ENCODE measurements at regions not wholly inside any gene's neighbourhood (a gene's known extent, or its start where the extent isn't known, plus 50 kb on each side); places are given as distances from the start of the nearest gene placed in this dataset.

DNA sequence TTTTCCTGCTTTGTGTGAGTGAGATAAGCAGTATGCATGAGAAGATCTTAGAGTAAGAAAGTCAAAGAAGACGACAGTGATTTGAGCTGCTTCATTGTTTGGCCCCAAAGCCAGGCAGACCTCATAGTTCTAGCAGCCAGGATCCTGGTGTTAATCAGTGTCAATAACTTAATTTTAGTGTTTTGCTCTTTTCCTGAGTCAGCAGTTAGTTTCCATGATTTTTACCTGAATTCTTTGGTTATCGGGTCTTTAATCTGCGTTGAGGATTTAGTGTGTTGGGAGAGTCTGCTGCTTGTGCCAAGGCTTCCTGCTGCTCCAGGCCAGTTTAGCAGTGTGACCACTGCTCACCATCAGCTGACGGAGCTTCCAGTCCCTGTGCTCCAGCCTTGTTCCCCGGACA, 241.6 kb upstream of the SOX5 start:
- Histone ChIP-seq H3K27me3 (ENCODE audit: control insufficient read depth, insufficient read depth, low read length) (no peaks in the 10 kb centered on the region), H3K9me3 (ENCODE audit: control insufficient read depth, insufficient read depth, low read length) (no peaks in the 10 kb centered on the region), H3K4me1 (ENCODE audit: control insufficient read depth, insufficient read depth, low read length) (no peaks in the 10 kb centered on the region), H3K27ac (ENCODE audit: low read depth, low read length) (no peak overlapping the region), H3K4me3 (ENCODE audit: low read depth, low read length) (no peak overlapping the region), H3K36me3 (ENCODE audit: control insufficient read depth, insufficient read depth, low read length) (no peaks in the 10 kb centered on the region), H3K9ac (ENCODE audit: low read depth, low read length) (no peak overlapping the region)

DNA sequence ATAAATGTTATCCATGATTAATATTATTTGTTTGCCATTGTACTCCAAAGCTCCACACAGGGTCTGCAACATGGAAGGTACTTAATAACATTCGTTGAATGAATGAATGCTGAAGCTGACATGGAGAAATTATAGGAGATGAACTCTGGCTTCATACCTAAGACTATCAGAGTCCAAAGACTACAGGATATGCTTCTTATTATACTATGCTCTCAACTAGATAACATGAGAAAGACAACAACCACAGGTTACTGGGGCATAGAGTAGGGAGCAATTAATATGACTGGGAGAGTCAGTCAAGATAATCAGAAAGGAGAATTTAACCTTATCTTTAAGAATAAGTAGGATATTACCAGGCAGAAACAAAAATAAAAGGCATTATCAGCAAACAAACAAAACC, 236.3 kb upstream of the SOX5 start:
- H3K4me1 ChIP-seq (ENCODE audit: control insufficient read depth, insufficient read depth, low read length): no peaks in the 10 kb centered on the region
- H3K4me3 ChIP-seq (ENCODE audit: low read depth, low read length): no peak overlapping the region
- H3K36me3 ChIP-seq (ENCODE audit: control insufficient read depth, insufficient read depth, low read length): no peaks in the 10 kb centered on the region
- H3K9me3 ChIP-seq (ENCODE audit: control insufficient read depth, insufficient read depth, low read length): no peaks in the 10 kb centered on the region
- H3K27ac ChIP-seq (ENCODE audit: low read depth, low read length): no peak overlapping the region
- no peak overlapping the region for H3K9ac ChIP-seq (ENCODE audit: low read depth, low read length)
- no peaks in the 10 kb centered on the region for H3K27me3 ChIP-seq (ENCODE audit: control insufficient read depth, insufficient read depth, low read length)

DNA sequence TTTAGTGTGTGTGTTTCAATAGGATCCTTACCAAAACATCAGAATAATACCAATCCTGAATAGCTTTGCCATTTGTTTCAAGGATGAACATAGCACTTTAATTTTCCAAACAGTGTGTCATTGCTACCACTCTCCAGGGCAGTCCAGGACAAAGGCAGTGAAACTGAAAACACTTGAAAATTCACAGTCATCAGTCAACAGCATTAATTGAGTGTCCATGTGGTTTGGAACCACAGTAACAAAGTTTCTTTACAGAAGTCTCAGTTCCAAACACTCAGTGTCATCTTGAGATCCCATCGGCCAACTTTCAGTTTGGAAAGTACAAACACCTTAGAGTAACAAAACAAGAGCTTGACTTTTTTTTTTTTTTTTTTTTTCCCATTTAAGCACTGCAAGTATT, 228.4 kb upstream of the SOX5 start:
- Histone ChIP-seq H3K27me3 (ENCODE audit: control insufficient read depth, insufficient read depth, low read length) (no peaks in the 10 kb centered on the region), H3K4me3 (ENCODE audit: low read depth, low read length) (no peak overlapping the region), H3K36me3 (ENCODE audit: control insufficient read depth, insufficient read depth, low read length) (no peaks in the 10 kb centered on the region), H3K4me1 (ENCODE audit: control insufficient read depth, insufficient read depth, low read length) (peaks cover 5% of the 10 kb centered on the region), H3K9me3 (ENCODE audit: control insufficient read depth, insufficient read depth, low read length) (no peaks in the 10 kb centered on the region), H3K27ac (ENCODE audit: low read depth, low read length) (no peak overlapping the region), H3K9ac (ENCODE audit: low read depth, low read length) (no peak overlapping the region)

DNA sequence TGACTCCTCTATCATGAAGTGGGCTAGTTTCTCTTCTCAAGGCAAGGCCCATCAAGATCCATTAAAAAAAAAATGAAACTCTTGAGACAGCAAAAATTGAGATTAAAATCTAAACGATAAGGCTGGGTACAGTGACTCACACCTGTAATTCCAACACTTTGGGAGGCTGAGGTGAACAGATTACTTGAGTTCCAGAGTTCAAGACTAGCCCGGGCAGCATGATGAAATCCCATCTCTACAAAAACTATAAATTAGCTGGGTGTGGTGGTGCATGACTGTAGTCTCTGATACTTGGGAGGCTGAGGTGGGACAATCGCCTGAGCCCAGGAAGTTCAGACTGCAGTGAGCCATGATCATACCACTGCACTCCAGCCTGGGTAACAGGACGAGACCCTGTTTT, 226.5 kb upstream of the SOX5 start:
- Histone ChIP-seq H3K9me3 (ENCODE audit: control insufficient read depth, insufficient read depth, low read length) (no peaks in the 10 kb centered on the region), H3K27ac (ENCODE audit: low read depth, low read length) (no peak overlapping the region), H3K4me1 (ENCODE audit: control insufficient read depth, insufficient read depth, low read length) (peaks cover 15% of the 10 kb centered on the region), H3K27me3 (ENCODE audit: control insufficient read depth, insufficient read depth, low read length) (no peaks in the 10 kb centered on the region), H3K36me3 (ENCODE audit: control insufficient read depth, insufficient read depth, low read length) (no peaks in the 10 kb centered on the region), H3K9ac (ENCODE audit: low read depth, low read length) (no peak overlapping the region), H3K4me3 (ENCODE audit: low read depth, low read length) (no peak overlapping the region)

DNA sequence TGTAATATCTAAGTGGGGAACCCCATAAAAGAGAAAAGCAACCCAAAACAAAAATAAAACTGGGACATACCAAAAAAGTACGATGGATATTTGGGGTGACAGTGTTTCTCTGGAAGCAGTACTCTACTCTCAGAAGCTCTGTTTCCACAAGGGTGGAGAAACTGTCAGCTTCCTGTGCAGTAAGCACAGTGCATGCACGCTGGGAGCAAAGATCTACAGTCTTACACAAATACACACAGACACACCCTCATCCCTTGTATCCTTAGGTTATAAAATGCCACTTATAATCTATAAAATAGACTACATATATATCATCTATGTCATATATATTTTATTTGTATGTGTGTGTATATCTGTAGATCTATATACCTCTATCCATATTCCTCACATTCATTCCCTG, 225.8 kb upstream of the SOX5 start:
- H3K27ac ChIP-seq (ENCODE audit: low read depth, low read length): no peak overlapping the region
- no peaks in the 10 kb centered on the region for H3K36me3 ChIP-seq (ENCODE audit: control insufficient read depth, insufficient read depth, low read length)
- no peaks in the 10 kb centered on the region for H3K9me3 ChIP-seq (ENCODE audit: control insufficient read depth, insufficient read depth, low read length)
- no peaks in the 10 kb centered on the region for H3K27me3 ChIP-seq (ENCODE audit: control insufficient read depth, insufficient read depth, low read length)
- H3K9ac ChIP-seq (ENCODE audit: low read depth, low read length): no peak overlapping the region
- H3K4me3 ChIP-seq (ENCODE audit: low read depth, low read length): no peak overlapping the region
- peaks cover 15% of the 10 kb centered on the region for H3K4me1 ChIP-seq (ENCODE audit: control insufficient read depth, insufficient read depth, low read length)

DNA sequence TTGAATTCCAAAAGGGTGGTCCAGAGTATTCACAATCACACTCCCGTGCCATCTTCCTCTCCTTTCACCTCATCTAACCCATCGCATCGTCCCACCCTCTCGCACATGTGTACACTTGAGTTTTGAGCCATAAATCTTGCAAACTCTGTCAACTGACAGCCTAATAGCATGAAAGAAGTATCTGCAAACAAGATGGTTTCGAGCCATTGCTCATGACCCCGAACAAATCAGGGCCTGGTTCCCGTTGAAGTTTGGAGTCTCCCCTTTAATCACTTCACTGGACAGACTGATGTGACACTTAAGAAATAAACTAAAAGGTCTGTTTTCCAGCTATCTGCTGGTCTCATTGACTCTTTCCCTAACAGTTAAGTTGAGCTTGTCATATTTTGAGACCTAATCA, 223.6 kb upstream of the SOX5 start:
- H3K4me1 ChIP-seq (ENCODE audit: control insufficient read depth, insufficient read depth, low read length): peaks cover 15% of the 10 kb centered on the region
- no peaks in the 10 kb centered on the region for H3K9me3 ChIP-seq (ENCODE audit: control insufficient read depth, insufficient read depth, low read length)
- H3K36me3 ChIP-seq (ENCODE audit: control insufficient read depth, insufficient read depth, low read length): no peaks in the 10 kb centered on the region
- H3K4me3 ChIP-seq (ENCODE audit: low read depth, low read length): no peak overlapping the region
- H3K27ac ChIP-seq (ENCODE audit: low read depth, low read length): no peak overlapping the region
- no peak overlapping the region for H3K9ac ChIP-seq (ENCODE audit: low read depth, low read length)
- no peaks in the 10 kb centered on the region for H3K27me3 ChIP-seq (ENCODE audit: control insufficient read depth, insufficient read depth, low read length)

DNA sequence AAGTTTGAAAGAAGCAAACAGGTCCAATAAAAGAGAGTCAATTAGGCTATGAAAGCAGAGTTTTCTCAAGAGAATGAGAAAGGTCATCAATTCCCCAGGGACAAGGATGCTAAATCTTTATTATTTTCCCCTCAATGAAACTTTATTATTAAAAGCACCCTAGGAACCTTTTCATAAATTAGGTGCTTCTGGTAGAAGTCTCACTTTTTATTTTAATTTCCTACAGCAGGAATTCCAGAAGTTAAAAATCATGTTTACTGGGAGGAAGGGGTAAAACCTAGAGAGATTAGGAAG, 223.2 kb upstream of the SOX5 start:
- no peaks in the 10 kb centered on the region for H3K36me3 ChIP-seq (ENCODE audit: control insufficient read depth, insufficient read depth, low read length)
- H3K27ac ChIP-seq (ENCODE audit: low read depth, low read length): no peak overlapping the region
- H3K4me3 ChIP-seq (ENCODE audit: low read depth, low read length): no peak overlapping the region
- H3K9ac ChIP-seq (ENCODE audit: low read depth, low read length): no peak overlapping the region
- H3K9me3 ChIP-seq (ENCODE audit: control insufficient read depth, insufficient read depth, low read length): no peaks in the 10 kb centered on the region
- H3K4me1 ChIP-seq (ENCODE audit: control insufficient read depth, insufficient read depth, low read length): peaks cover 15% of the 10 kb centered on the region
- no peaks in the 10 kb centered on the region for H3K27me3 ChIP-seq (ENCODE audit: control insufficient read depth, insufficient read depth, low read length)

DNA sequence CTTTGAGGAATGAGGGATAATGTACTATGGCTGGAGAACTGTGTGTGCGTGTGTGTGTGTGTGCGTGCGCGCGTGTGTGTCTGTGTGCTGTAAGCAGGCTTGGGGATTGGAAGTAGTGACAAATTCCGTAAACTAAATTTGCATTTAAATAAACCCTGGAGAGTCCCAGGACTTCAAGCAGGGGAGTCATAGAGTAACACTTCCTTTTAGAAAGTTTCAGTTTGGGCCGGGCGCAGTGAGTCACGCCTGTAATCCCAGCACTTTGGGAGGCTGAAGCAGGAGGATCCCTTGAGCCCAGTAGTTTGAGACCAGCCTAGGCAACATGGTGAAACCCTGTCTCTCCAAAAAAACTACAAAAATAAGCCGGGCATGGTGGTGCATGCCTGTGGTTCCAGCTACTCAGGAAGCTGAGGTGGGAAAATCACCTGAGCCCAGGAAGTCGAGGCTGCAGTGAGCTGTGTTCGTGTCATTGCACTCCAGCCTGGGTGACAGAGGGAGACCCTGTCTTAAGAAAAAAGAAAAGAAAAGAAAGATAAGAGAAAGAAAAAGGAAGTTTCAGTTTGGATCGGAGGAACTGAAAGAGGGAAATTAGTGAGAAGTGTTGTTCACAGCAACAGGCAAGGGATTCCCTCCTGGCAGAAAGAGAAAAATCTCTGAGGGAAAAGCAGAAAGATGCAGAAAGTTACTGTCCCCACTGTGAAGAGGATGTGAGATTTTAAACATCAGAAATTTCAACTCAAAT, 222.7 kb upstream of the SOX5 start:
- peaks cover 15% of the 10 kb centered on the region for H3K4me1 ChIP-seq (ENCODE audit: control insufficient read depth, insufficient read depth, low read length)
- H3K9me3 ChIP-seq (ENCODE audit: control insufficient read depth, insufficient read depth, low read length): no peaks in the 10 kb centered on the region
- no peak overlapping the region for H3K27ac ChIP-seq (ENCODE audit: low read depth, low read length)
- no peak overlapping the region for H3K4me3 ChIP-seq (ENCODE audit: low read depth, low read length)
- H3K36me3 ChIP-seq (ENCODE audit: control insufficient read depth, insufficient read depth, low read length): no peaks in the 10 kb centered on the region
- H3K27me3 ChIP-seq (ENCODE audit: control insufficient read depth, insufficient read depth, low read length): no peaks in the 10 kb centered on the region
- H3K9ac ChIP-seq (ENCODE audit: low read depth, low read length): no peak overlapping the region

DNA sequence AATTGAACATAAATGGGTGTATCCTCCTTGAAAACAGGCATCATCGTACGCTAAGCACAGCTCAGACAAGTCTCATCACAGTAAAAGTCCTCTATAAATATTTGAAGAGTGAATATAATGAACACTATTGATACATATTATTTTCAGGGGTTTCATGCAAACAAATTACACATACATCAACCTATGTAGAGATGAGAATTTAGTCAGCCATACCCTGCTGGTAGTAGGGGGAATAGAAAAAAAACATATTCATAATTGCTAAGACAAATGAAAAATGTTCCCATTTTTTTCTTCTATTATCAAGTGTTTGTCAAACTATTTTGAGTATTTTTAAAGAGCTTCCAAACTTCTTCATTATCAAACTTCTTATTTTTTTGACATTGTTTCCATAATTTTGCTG, 205.6 kb upstream of the SOX5 start:
- no peak overlapping the region for H3K27ac ChIP-seq (ENCODE audit: low read depth, low read length)
- no peaks in the 10 kb centered on the region for H3K4me1 ChIP-seq (ENCODE audit: control insufficient read depth, insufficient read depth, low read length)
- no peak overlapping the region for H3K4me3 ChIP-seq (ENCODE audit: low read depth, low read length)
- no peaks in the 10 kb centered on the region for H3K36me3 ChIP-seq (ENCODE audit: control insufficient read depth, insufficient read depth, low read length)
- no peak overlapping the region for H3K9ac ChIP-seq (ENCODE audit: low read depth, low read length)
- H3K9me3 ChIP-seq (ENCODE audit: control insufficient read depth, insufficient read depth, low read length): no peaks in the 10 kb centered on the region
- no peaks in the 10 kb centered on the region for H3K27me3 ChIP-seq (ENCODE audit: control insufficient read depth, insufficient read depth, low read length)

DNA sequence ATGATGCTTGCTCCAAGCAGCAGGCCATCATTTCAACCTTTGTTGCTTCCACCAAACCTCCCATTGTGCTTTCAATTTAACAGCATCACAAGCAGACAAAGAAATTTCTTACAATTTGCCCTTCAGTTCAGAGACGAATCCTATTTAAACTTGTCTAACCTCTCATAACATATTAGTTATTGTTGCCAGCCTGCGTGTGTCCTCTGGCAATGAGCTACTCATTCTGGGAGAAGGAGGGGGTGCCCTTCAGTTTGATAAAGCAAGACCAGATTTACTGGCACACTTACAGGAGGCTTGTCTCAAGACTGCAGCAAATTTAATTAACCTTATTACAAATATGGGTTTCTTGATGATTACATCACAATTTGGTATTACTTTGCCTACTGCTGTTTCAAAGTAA, 203.6 kb upstream of the SOX5 start:
- Histone ChIP-seq H3K27ac (ENCODE audit: low read depth, low read length) (no peak overlapping the region), H3K27me3 (ENCODE audit: control insufficient read depth, insufficient read depth, low read length) (no peaks in the 10 kb centered on the region), H3K9ac (ENCODE audit: low read depth, low read length) (no peak overlapping the region), H3K4me3 (ENCODE audit: low read depth, low read length) (no peak overlapping the region), H3K4me1 (ENCODE audit: control insufficient read depth, insufficient read depth, low read length) (no peaks in the 10 kb centered on the region), H3K36me3 (ENCODE audit: control insufficient read depth, insufficient read depth, low read length) (no peaks in the 10 kb centered on the region), H3K9me3 (ENCODE audit: control insufficient read depth, insufficient read depth, low read length) (no peaks in the 10 kb centered on the region)

DNA sequence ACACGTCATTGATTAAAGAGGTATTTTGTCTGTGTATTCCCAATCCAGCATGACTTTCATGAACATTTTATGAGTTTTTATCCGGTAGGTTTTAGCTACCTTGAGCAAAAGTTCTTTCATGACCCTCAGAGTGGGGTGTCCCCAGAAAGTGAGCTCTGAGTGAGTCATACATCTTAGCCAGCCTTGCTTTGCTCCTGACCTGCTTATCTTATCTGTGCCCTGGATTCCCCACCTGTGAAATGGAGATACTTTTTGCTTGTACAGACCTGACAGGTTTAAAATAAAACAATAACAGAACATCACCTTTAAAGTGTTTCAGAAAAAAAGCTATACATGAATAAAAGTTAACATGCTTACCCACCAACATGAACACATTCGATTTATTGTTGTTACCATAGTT, 202.8 kb upstream of the SOX5 start:
- Histone ChIP-seq H3K27ac (ENCODE audit: low read depth, low read length) (no peak overlapping the region), H3K4me1 (ENCODE audit: control insufficient read depth, insufficient read depth, low read length) (no peaks in the 10 kb centered on the region), H3K9me3 (ENCODE audit: control insufficient read depth, insufficient read depth, low read length) (no peaks in the 10 kb centered on the region), H3K9ac (ENCODE audit: low read depth, low read length) (no peak overlapping the region), H3K36me3 (ENCODE audit: control insufficient read depth, insufficient read depth, low read length) (no peaks in the 10 kb centered on the region), H3K27me3 (ENCODE audit: control insufficient read depth, insufficient read depth, low read length) (no peaks in the 10 kb centered on the region), H3K4me3 (ENCODE audit: low read depth, low read length) (no peak overlapping the region)

DNA sequence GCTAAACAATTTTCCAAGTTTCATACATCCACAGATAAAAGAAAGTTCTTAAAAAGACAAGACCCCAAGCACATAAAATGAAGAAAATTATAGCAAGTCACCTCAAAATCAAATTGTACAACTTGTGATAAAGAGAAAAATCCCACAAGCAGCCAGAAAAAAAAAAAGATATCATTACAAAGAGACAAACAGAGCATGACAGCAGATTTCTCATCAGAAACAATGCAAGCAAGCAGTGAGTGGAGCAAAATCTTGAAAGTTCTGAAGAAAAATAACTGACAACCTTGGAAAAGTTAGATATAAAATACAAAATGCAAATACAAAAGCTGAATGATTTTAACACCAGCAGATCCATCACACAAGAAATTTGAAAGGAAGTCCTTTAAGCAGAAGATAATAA, 194.5 kb upstream of the SOX5 start:
- Histone ChIP-seq H3K9me3 (ENCODE audit: control insufficient read depth, insufficient read depth, low read length) (peaks cover 6% of the 10 kb centered on the region), H3K27ac (ENCODE audit: low read depth, low read length) (no peak overlapping the region), H3K4me1 (ENCODE audit: control insufficient read depth, insufficient read depth, low read length) (no peaks in the 10 kb centered on the region), H3K4me3 (ENCODE audit: low read depth, low read length) (no peak overlapping the region), H3K9ac (ENCODE audit: low read depth, low read length) (no peak overlapping the region), H3K36me3 (ENCODE audit: control insufficient read depth, insufficient read depth, low read length) (no peaks in the 10 kb centered on the region), H3K27me3 (ENCODE audit: control insufficient read depth, insufficient read depth, low read length) (no peaks in the 10 kb centered on the region)

Data from HUES48 (cell line).